GM21381 (cell line): ENCODE measurements at regions not wholly inside any gene's neighbourhood (a gene's known extent, or its start where the extent isn't known, plus 50 kb on each side); places are given as distances from the start of the nearest gene placed in this dataset.

Experiments
- ATAC-seq: cut with Tn5 transposase; IDR thresholded peaks from one replicate; pipeline ENCODE4 v1.9.1; 2021; ENCODE audit warnings: mild to moderate bottlenecking, moderate library complexity; ENCODE audit not compliant: unreplicated experiment

- no peak for ATAC-seq
Observed at GRCh38 chr22:49499433-49500075, 328.1 kb downstream of the BRD1 start.

- ATAC-seq = no peak
Observed at GRCh38 chr22:49497266-49497665, 330.4 kb downstream of the BRD1 start.

- no peak for ATAC-seq
Observed at GRCh38 chr22:49494555-49494954, 333.1 kb downstream of the BRD1 start.

GRCh38 chr22:49492741-49493251 is 334.9 kb downstream of the BRD1 start:
- ATAC-seq = no peak

- ATAC-seq = no peak
Observed at GRCh38 chr22:49492308-49492707, 335.4 kb downstream of the BRD1 start.

GRCh38 chr22:49491726-49492125 is 335.9 kb downstream of the BRD1 start:
- ATAC-seq = no peak

- no peak for ATAC-seq
Observed at GRCh38 chr22:49491221-49491635, 336.4 kb downstream of the BRD1 start.

- no peak for ATAC-seq
Observed at GRCh38 chr22:49490692-49491091, 337.0 kb downstream of the BRD1 start.

- no peak for ATAC-seq
Observed at GRCh38 chr22:49489821-49490220, 337.9 kb downstream of the BRD1 start.

- ATAC-seq = no peak
Observed at GRCh38 chr22:49488943-49489342, 338.7 kb downstream of the BRD1 start.

- ATAC-seq = no peak
Observed at GRCh38 chr22:49487950-49488349, 339.7 kb downstream of the BRD1 start.

GRCh38 chr22:49486225-49486624 is 341.4 kb downstream of the BRD1 start:
- ATAC-seq = no peak

GRCh38 chr22:49483946-49484345 is 343.7 kb downstream of the BRD1 start:
- no peak for ATAC-seq

GRCh38 chr22:49483281-49483870 is 344.3 kb downstream of the BRD1 start:
- ATAC-seq = no peak

- ATAC-seq = no peak
Observed at GRCh38 chr22:49482811-49483210, 344.9 kb downstream of the BRD1 start.

- no peak for ATAC-seq
Observed at GRCh38 chr22:49481659-49482399, 345.8 kb downstream of the BRD1 start.

GRCh38 chr22:49480896-49481658 is 346.6 kb downstream of the BRD1 start:
- ATAC-seq = no peak

GRCh38 chr22:49480331-49480730 is 347.3 kb downstream of the BRD1 start:
- ATAC-seq = no peak

GRCh38 chr22:49479566-49479965 is 348.1 kb downstream of the BRD1 start:
- no peak for ATAC-seq

- no peak for ATAC-seq
Observed at GRCh38 chr22:49476800-49477400, 350.8 kb downstream of the BRD1 start.

- no peak for ATAC-seq
Observed at GRCh38 chr22:49476176-49476575, 351.5 kb downstream of the BRD1 start.
